ENCODE measurements at regions not wholly inside any gene's neighbourhood (a gene's known extent, or its start where the extent isn't known, plus 50 kb on each side); places are given as distances from the start of the nearest gene placed in this dataset.

GRCh38 chr6:98477231-98477630 is 357.1 kb upstream of the POU3F2 start:
- TF ChIP-seq EZH2phosphoT487 (IDR thresholded peaks at IDR 0.05; ENCODE audit: insufficient read depth, low read depth) (no peak), EZH2 (IDR thresholded peaks at IDR 0.05; ENCODE audit: insufficient read depth, poor library complexity, severe bottlenecking) (no peak)

All from GM23248 (cell line).